HG02870 (cell line): ENCODE measurements at regions not wholly inside any gene's neighbourhood (a gene's known extent, or its start where the extent isn't known, plus 50 kb on each side); places are given as distances from the start of the nearest gene placed in this dataset.
"Not testable (repeated sequence)": the region's sequence is repeated elsewhere in the genome, so short reads cannot be mapped to it uniquely, and the experiment has no call there.

Experiments used
- ATAC-seq: cut with Tn5 transposase; IDR thresholded peaks from one replicate; pipeline ENCODE4 v1.9.1; 2021; ENCODE audit warnings: mild to moderate bottlenecking, moderate library complexity; ENCODE audit not compliant: unreplicated experiment

GRCh38 chr16:29330623-29331022 lies 75.9 kb downstream of the NPIPB11 start:
- not testable (repeated sequence) for ATAC-seq

GRCh38 chr16:29328528-29328927 lies 78.0 kb downstream of the NPIPB11 start:
- ATAC-seq: not testable (repeated sequence)

- ATAC-seq: not testable (repeated sequence)
Observed at GRCh38 chr16:29327631-29328408, 78.7 kb downstream of the NPIPB11 start.

- not testable (repeated sequence) for ATAC-seq
Observed at GRCh38 chr16:29326164-29327125, 80.1 kb downstream of the NPIPB11 start.

GRCh38 chr16:29323725-29324124 lies 82.8 kb downstream of the NPIPB11 start:
- ATAC-seq: not testable (repeated sequence)

GRCh38 chr16:29321585-29321984 lies 84.9 kb downstream of the NPIPB11 start:
- ATAC-seq: no peak

- no peak for ATAC-seq
Observed at GRCh38 chr16:29321000-29321393, 85.5 kb downstream of the NPIPB11 start.

- no peak for ATAC-seq
Observed at GRCh38 chr16:29320274-29320999, 86.1 kb downstream of the NPIPB11 start.

GRCh38 chr16:29319726-29320125 lies 86.8 kb downstream of the NPIPB11 start:
- no peak for ATAC-seq

GRCh38 chr16:29318561-29318968 lies 87.9 kb downstream of the NPIPB11 start:
- not testable (repeated sequence) for ATAC-seq

GRCh38 chr16:29318037-29318436 lies 88.5 kb downstream of the NPIPB11 start:
- no peak for ATAC-seq

- no peak for ATAC-seq
Observed at GRCh38 chr16:29317269-29317668, 89.2 kb downstream of the NPIPB11 start.

- no peak for ATAC-seq
Observed at GRCh38 chr16:29316761-29317183, 89.7 kb downstream of the NPIPB11 start.

GRCh38 chr16:29315916-29316517 lies 90.5 kb downstream of the NPIPB11 start:
- ATAC-seq: no peak

- ATAC-seq: no peak
Observed at GRCh38 chr16:29315046-29315445, 91.5 kb downstream of the NPIPB11 start.

GRCh38 chr16:29314292-29314934 lies 92.1 kb downstream of the NPIPB11 start:
- no peak for ATAC-seq

GRCh38 chr16:29313559-29314048 lies 92.9 kb downstream of the NPIPB11 start:
- no peak for ATAC-seq

- no peak for ATAC-seq
Observed at GRCh38 chr16:29312835-29313558, 93.5 kb downstream of the NPIPB11 start.

- not testable (repeated sequence) for ATAC-seq
Observed at GRCh38 chr16:29312345-29312675, 94.2 kb downstream of the NPIPB11 start.
